ENCODE measurements at regions not wholly inside any gene's neighbourhood (a gene's known extent, or its start where the extent isn't known, plus 50 kb on each side); places are given as distances from the start of the nearest gene placed in this dataset.
"Not testable (repeated sequence)": the region's sequence is repeated elsewhere in the genome, so short reads cannot be mapped to it uniquely, and the experiment has no call there.

- no peak for TF ChIP-seq POLR2AphosphoS5 (IDR thresholded peaks at IDR 0.05; ENCODE audit: low read depth, low read length)
- no peak for TF ChIP-seq PAX5 (IDR thresholded peaks at IDR 0.05; ENCODE audit: insufficient read depth, low read length, severe bottlenecking)
- no peak for TF ChIP-seq TAF1 (IDR thresholded peaks at IDR 0.05; ENCODE audit: low read depth, low read length)
- TF ChIP-seq POLR2A (IDR thresholded peaks at IDR 0.05; ENCODE audit: low read depth, low read length), result no peak
- no peak for TF ChIP-seq POU2F2 (IDR thresholded peaks at IDR 0.05; ENCODE audit: low read depth, low read length)
- TF ChIP-seq SPI1 (IDR thresholded peaks at IDR 0.05; ENCODE audit: low read depth, low read length), result no peak
- DNase-seq (ENCODE audit: insufficient read length, low spot score) (no peak), FAIRE-seq (no peak)
Measured at GRCh38 chr12:23132357-23132756, 507.4 kb downstream of the ETNK1 start.

- DNase-seq (ENCODE audit: insufficient read length, low spot score) (no peak), FAIRE-seq (no peak)
- TF ChIP-seq POU2F2 (IDR thresholded peaks at IDR 0.05; ENCODE audit: low read depth, low read length) (no peak), PAX5 (IDR thresholded peaks at IDR 0.05; ENCODE audit: insufficient read depth, low read length, severe bottlenecking) (no peak)
Measured at GRCh38 chr12:23133471-23133870, 508.5 kb downstream of the ETNK1 start.

- no peak for DNase-seq (ENCODE audit: insufficient read length, low spot score)
- TF ChIP-seq POU2F2 (IDR thresholded peaks at IDR 0.05; ENCODE audit: low read depth, low read length) (no peak), POLR2A (IDR thresholded peaks at IDR 0.05; ENCODE audit: low read depth, low read length) (no peak), SPI1 (IDR thresholded peaks at IDR 0.05; ENCODE audit: low read depth, low read length) (no peak), PAX5 (IDR thresholded peaks at IDR 0.05; ENCODE audit: insufficient read depth, low read length, severe bottlenecking) (no peak)
- FAIRE-seq, result no peak
Measured at GRCh38 chr12:23139026-23139425, 514.1 kb downstream of the ETNK1 start.

- no peak for FAIRE-seq
- DNase-seq (ENCODE audit: insufficient read length, low spot score), result no peak
- no peak for TF ChIP-seq PAX5 (IDR thresholded peaks at IDR 0.05; ENCODE audit: insufficient read depth, low read length, severe bottlenecking)
- no peak for TF ChIP-seq POU2F2 (IDR thresholded peaks at IDR 0.05; ENCODE audit: low read depth, low read length)
- TF ChIP-seq POLR2AphosphoS5 (IDR thresholded peaks at IDR 0.05; ENCODE audit: low read depth, low read length), result no peak
- TF ChIP-seq SPI1 (IDR thresholded peaks at IDR 0.05; ENCODE audit: low read depth, low read length), result no peak
- TF ChIP-seq POLR2A (IDR thresholded peaks at IDR 0.05; ENCODE audit: low read depth, low read length), result no peak
- TF ChIP-seq TAF1 (IDR thresholded peaks at IDR 0.05; ENCODE audit: low read depth, low read length), result no peak
Measured at GRCh38 chr12:23140710-23141109, 515.7 kb downstream of the ETNK1 start.

GRCh38 chr12:23141335-23141734 lies 516.4 kb downstream of the ETNK1 start:
- DNase-seq (ENCODE audit: insufficient read length, low spot score) (no peak), FAIRE-seq (no peak)
- TF ChIP-seq POU2F2 (IDR thresholded peaks at IDR 0.05; ENCODE audit: low read depth, low read length), result no peak
- no peak for TF ChIP-seq SPI1 (IDR thresholded peaks at IDR 0.05; ENCODE audit: low read depth, low read length)
- no peak for TF ChIP-seq PAX5 (IDR thresholded peaks at IDR 0.05; ENCODE audit: insufficient read depth, low read length, severe bottlenecking)
- TF ChIP-seq TAF1 (IDR thresholded peaks at IDR 0.05; ENCODE audit: low read depth, low read length), result no peak
- no peak for TF ChIP-seq POLR2AphosphoS5 (IDR thresholded peaks at IDR 0.05; ENCODE audit: low read depth, low read length)

GRCh38 chr12:23146070-23146469 lies 521.1 kb downstream of the ETNK1 start:
- DNase-seq (ENCODE audit: insufficient read length, low spot score); FAIRE-seq: not testable (repeated sequence)

- no peak for FAIRE-seq
- TF ChIP-seq POU2F2 (IDR thresholded peaks at IDR 0.05; ENCODE audit: low read depth, low read length) (no peak), PAX5 (IDR thresholded peaks at IDR 0.05; ENCODE audit: insufficient read depth, low read length, severe bottlenecking) (no peak), SPI1 (IDR thresholded peaks at IDR 0.05; ENCODE audit: low read depth, low read length) (no peak), POLR2AphosphoS5 (IDR thresholded peaks at IDR 0.05; ENCODE audit: low read depth, low read length) (no peak), TAF1 (IDR thresholded peaks at IDR 0.05; ENCODE audit: low read depth, low read length) (no peak), POLR2A (IDR thresholded peaks at IDR 0.05; ENCODE audit: low read depth, low read length) (no peak)
- DNase-seq (ENCODE audit: insufficient read length, low spot score), result no peak
Measured at GRCh38 chr12:23168459-23168858, 543.5 kb downstream of the ETNK1 start.

- TF ChIP-seq PAX5 (IDR thresholded peaks at IDR 0.05; ENCODE audit: insufficient read depth, low read length, severe bottlenecking) (no peak), SPI1 (IDR thresholded peaks at IDR 0.05; ENCODE audit: low read depth, low read length) (no peak), TAF1 (IDR thresholded peaks at IDR 0.05; ENCODE audit: low read depth, low read length) (no peak)
- DNase-seq (ENCODE audit: insufficient read length, low spot score) (no peak), FAIRE-seq (no peak)
Measured at GRCh38 chr12:23169012-23169695, 544.2 kb downstream of the ETNK1 start.

- DNase-seq (ENCODE audit: insufficient read length, low spot score) (no peak), FAIRE-seq (no peak)
- TF ChIP-seq POLR2A (IDR thresholded peaks at IDR 0.05; ENCODE audit: low read depth, low read length) (no peak), PAX5 (IDR thresholded peaks at IDR 0.05; ENCODE audit: insufficient read depth, low read length, severe bottlenecking) (no peak), POLR2AphosphoS5 (IDR thresholded peaks at IDR 0.05; ENCODE audit: low read depth, low read length) (no peak), POU2F2 (IDR thresholded peaks at IDR 0.05; ENCODE audit: low read depth, low read length) (no peak), TAF1 (IDR thresholded peaks at IDR 0.05; ENCODE audit: low read depth, low read length) (no peak), SPI1 (IDR thresholded peaks at IDR 0.05; ENCODE audit: low read depth, low read length) (no peak)
Measured at GRCh38 chr12:23169696-23170013, 544.7 kb downstream of the ETNK1 start.

GRCh38 chr12:23174917-23175316 lies 549.9 kb downstream of the ETNK1 start:
- FAIRE-seq (no peak), DNase-seq (ENCODE audit: insufficient read length, low spot score) (no peak)
- TF ChIP-seq SPI1 (IDR thresholded peaks at IDR 0.05; ENCODE audit: low read depth, low read length) (no peak), POU2F2 (IDR thresholded peaks at IDR 0.05; ENCODE audit: low read depth, low read length) (no peak), TAF1 (IDR thresholded peaks at IDR 0.05; ENCODE audit: low read depth, low read length) (no peak), POLR2A (IDR thresholded peaks at IDR 0.05; ENCODE audit: low read depth, low read length) (no peak), POLR2AphosphoS5 (IDR thresholded peaks at IDR 0.05; ENCODE audit: low read depth, low read length) (no peak), PAX5 (IDR thresholded peaks at IDR 0.05; ENCODE audit: insufficient read depth, low read length, severe bottlenecking) (no peak)

GRCh38 chr12:23185346-23185745 lies 560.4 kb downstream of the ETNK1 start:
- TF ChIP-seq POLR2AphosphoS5 (IDR thresholded peaks at IDR 0.05; ENCODE audit: low read depth, low read length) (no peak), PAX5 (IDR thresholded peaks at IDR 0.05; ENCODE audit: insufficient read depth, low read length, severe bottlenecking) (no peak), POLR2A (IDR thresholded peaks at IDR 0.05; ENCODE audit: low read depth, low read length) (no peak), POU2F2 (IDR thresholded peaks at IDR 0.05; ENCODE audit: low read depth, low read length) (no peak), SPI1 (IDR thresholded peaks at IDR 0.05; ENCODE audit: low read depth, low read length) (no peak), TAF1 (IDR thresholded peaks at IDR 0.05; ENCODE audit: low read depth, low read length) (no peak)
- FAIRE-seq (no peak), DNase-seq (ENCODE audit: insufficient read length, low spot score) (no peak)
